Left ventricle myocardium inferior (tissue), 1 donor: ENCODE measurements at regions not wholly inside any gene's neighbourhood (a gene's known extent, or its start where the extent isn't known, plus 50 kb on each side); places are given as distances from the start of the nearest gene placed in this dataset.
A peak's percentile ranks its signal among the peaks of the same experiment; 100 is the strongest.

ENCODE experiments used
- DNase-seq: peaks from one replicate; pipeline ENCODE4 v3.0.0-alpha.2; 2020
- H3K27ac ChIP-seq: fragments of 200-600 bp; replicated peaks from 2 replicates; pipeline ENCODE4 v1.8.0; 2021
- H3K27me3 ChIP-seq: fragments of 200-600 bp; 2 replicates; pipeline ENCODE4 v1.8.0; 2021; ENCODE audit warnings: low read depth
- H3K36me3 ChIP-seq: fragments of 200-600 bp; 2 replicates; pipeline ENCODE4 v1.8.0; 2021
- H3K4me1 ChIP-seq: fragments of 200-600 bp; 2 replicates; pipeline ENCODE4 v1.8.0; 2021
- H3K4me3 ChIP-seq: fragments of 200-600 bp; 2 replicates; pipeline ENCODE4 v1.8.0; 2021; ENCODE audit warnings: mild to moderate bottlenecking, moderate library complexity
- H3K9me3 ChIP-seq: fragments of 200-600 bp; replicated peaks from 2 replicates; pipeline ENCODE4 v1.8.0; 2021
- intact Hi-C: fragments of 100-400 bp; cut with micrococcal nuclease; formaldehyde crosslinking; loops from one replicate; pipeline ENCODE4 v1.11.0; 2022
- TF ChIP-seq, protein P1 (sequence below): fragments of 200-600 bp; IDR thresholded peaks from 2 replicates; pipeline ENCODE4 v1.8.0; 2021; ENCODE audit warnings: antibody characterized with exemption, mild to moderate bottlenecking, borderline replicate concordance
- donor health status: DM: no; HTN: yes; CAD: no; lungs with severe emphysema.

GRCh38 chrX:51144828-51145442 lies 187.7 kb upstream of the NUDT10 start:
- Histone ChIP-seq H3K27me3 (peaks cover 4% of the 10 kb centered on the region), H3K4me3 (no peak overlapping the region), H3K36me3 (no peaks in the 10 kb centered on the region), H3K27ac (no peak overlapping the region), H3K4me1 (no peaks in the 10 kb centered on the region), H3K9me3 (no peaks in the 10 kb centered on the region)
- intact Hi-C loops: no loop called here
- no peak for DNase-seq
- TF ChIP-seq, protein P1, sequence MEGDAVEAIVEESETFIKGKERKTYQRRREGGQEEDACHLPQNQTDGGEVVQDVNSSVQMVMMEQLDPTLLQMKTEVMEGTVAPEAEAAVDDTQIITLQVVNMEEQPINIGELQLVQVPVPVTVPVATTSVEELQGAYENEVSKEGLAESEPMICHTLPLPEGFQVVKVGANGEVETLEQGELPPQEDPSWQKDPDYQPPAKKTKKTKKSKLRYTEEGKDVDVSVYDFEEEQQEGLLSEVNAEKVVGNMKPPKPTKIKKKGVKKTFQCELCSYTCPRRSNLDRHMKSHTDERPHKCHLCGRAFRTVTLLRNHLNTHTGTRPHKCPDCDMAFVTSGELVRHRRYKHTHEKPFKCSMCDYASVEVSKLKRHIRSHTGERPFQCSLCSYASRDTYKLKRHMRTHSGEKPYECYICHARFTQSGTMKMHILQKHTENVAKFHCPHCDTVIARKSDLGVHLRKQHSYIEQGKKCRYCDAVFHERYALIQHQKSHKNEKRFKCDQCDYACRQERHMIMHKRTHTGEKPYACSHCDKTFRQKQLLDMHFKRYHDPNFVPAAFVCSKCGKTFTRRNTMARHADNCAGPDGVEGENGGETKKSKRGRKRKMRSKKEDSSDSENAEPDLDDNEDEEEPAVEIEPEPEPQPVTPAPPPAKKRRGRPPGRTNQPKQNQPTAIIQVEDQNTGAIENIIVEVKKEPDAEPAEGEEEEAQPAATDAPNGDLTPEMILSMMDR: peak; percentile 56

DNA sequence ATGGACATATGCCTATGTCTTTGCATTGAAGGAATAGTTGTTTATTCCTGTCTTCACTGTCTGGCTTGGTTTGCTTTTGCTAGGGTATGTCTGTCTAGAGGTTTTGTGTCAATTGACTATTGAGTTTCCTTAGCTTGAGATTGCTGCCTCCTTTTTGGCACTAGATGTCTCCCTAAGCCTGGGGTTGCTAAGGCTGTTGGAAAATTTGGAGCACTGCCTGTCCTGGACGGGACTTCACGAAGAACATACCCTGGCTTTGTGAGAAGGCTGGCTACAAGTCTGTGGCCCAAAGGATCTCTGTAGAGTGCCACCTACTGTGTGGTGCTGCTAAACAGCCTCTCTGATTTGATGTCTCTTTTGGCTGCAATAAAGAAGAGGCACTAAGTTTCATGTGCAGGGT lies 183.8 kb upstream of the NUDT10 start:
- Histone ChIP-seq H3K36me3 (no peaks in the 10 kb centered on the region), H3K27ac (no peak overlapping the region), H3K4me3 (no peak overlapping the region), H3K4me1 (no peaks in the 10 kb centered on the region), H3K9me3 (no peaks in the 10 kb centered on the region), H3K27me3 (peaks cover 4% of the 10 kb centered on the region)
- TF ChIP-seq, protein P1: no peak
- intact Hi-C loops: no loop called here
- DNase-seq: no peak

DNA sequence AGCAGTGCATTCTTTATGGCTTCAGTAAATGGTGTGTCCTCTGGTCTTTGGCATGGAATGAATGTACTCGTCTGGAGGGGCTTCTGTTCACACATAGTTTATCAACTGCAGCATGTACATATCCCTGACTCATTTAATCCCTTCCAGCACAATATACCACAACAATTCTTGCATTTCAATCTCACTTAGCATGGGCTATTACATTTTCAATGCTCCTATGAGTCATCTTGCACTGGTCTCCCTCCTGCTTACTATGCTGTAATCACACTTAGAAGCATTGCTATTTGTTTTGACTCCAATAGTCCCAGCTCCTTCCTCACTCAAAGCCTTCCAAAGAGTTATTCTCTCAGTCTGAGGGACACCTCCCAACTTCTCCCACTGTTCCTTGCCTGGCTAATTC lies 180.9 kb upstream of the NUDT10 start:
- TF ChIP-seq, protein P1: no peak
- intact Hi-C loops: no loop called here
- H3K36me3 ChIP-seq: no peaks in the 10 kb centered on the region
- H3K9me3 ChIP-seq: no peaks in the 10 kb centered on the region
- no peak overlapping the region for H3K27ac ChIP-seq
- no peak overlapping the region for H3K4me3 ChIP-seq
- no peaks in the 10 kb centered on the region for H3K4me1 ChIP-seq
- DNase-seq: no peak
- peaks cover 4% of the 10 kb centered on the region for H3K27me3 ChIP-seq

DNA sequence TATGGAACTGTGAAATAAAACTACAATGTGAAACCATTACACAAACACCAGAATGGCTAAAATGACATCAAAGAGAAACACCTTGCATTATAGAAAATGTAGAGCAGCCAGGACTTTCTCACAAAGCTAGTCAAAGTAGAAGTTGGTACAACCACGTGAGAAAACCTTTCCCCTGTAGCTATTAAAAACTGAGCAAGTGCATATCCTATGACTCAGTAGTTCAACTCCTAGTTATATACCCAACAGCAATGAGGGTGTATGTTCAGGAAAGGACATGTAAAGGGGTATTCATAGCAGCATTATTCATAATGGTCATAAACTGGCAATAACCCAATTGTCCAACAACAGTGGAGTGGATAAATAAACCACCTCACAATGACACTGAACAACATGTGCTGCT lies 177.5 kb upstream of the NUDT10 start:
- intact Hi-C loops: no loop called here
- H3K4me1 ChIP-seq: no peaks in the 10 kb centered on the region
- no peaks in the 10 kb centered on the region for H3K27me3 ChIP-seq
- H3K4me3 ChIP-seq: no peak overlapping the region
- TF ChIP-seq, protein P1: no peak
- H3K9me3 ChIP-seq: no peaks in the 10 kb centered on the region
- H3K27ac ChIP-seq: no peak overlapping the region
- DNase-seq: no peak
- H3K36me3 ChIP-seq: no peaks in the 10 kb centered on the region

GRCh38 chrX:51155566-51155965 lies 177.1 kb upstream of the NUDT10 start:
- DNase-seq: no peak
- TF ChIP-seq, protein P1: no peak
- H3K27me3 ChIP-seq: no peaks in the 10 kb centered on the region
- H3K9me3 ChIP-seq: no peaks in the 10 kb centered on the region
- H3K27ac ChIP-seq: no peak overlapping the region
- no peaks in the 10 kb centered on the region for H3K4me1 ChIP-seq
- H3K36me3 ChIP-seq: no peaks in the 10 kb centered on the region
- H3K4me3 ChIP-seq: no peak overlapping the region
- intact Hi-C loops: no loop called here
